Nephron progenitor cell (in vitro differentiated cells): ENCODE measurements at regions not wholly inside any gene's neighbourhood (a gene's known extent, or its start where the extent isn't known, plus 50 kb on each side); places are given as distances from the start of the nearest gene placed in this dataset.

ENCODE experiments used
- DNase-seq: peaks from one replicate; pipeline ENCODE4 v3.0.0; 2021
- H3K27ac Mint-ChIP-seq: 2 replicates; pipeline ENCODE4 v1.8.0; 2021; ENCODE audit warnings: mild to moderate bottlenecking, moderate library complexity, mixed read lengths
- H3K27me3 Mint-ChIP-seq: 2 replicates; pipeline ENCODE4 v1.8.0; 2021; ENCODE audit warnings: mild to moderate bottlenecking, low read depth, mixed read lengths; ENCODE audit not compliant: poor library complexity
- H3K36me3 Mint-ChIP-seq: 2 replicates; pipeline ENCODE4 v1.8.0; 2021; ENCODE audit warnings: low read depth, mixed read lengths
- H3K4me1 Mint-ChIP-seq: 2 replicates; pipeline ENCODE4 v1.8.0; 2021; ENCODE audit warnings: mixed read lengths
- H3K4me3 Mint-ChIP-seq: 2 replicates; pipeline ENCODE4 v1.8.0; 2021; ENCODE audit warnings: mild to moderate bottlenecking, moderate library complexity, mixed read lengths
- H3K9me3 Mint-ChIP-seq: 2 replicates; pipeline ENCODE4 v1.8.0; 2021; ENCODE audit warnings: mild to moderate bottlenecking, moderate library complexity, mixed read lengths
- TF ChIP-seq, protein P1 (sequence below): fragments of 200-600 bp; sonication (generic); IDR thresholded peaks from 2 replicates; pipeline ENCODE4 v1.5.0; 2021; ENCODE audit warnings: antibody characterized with exemption

DNA sequence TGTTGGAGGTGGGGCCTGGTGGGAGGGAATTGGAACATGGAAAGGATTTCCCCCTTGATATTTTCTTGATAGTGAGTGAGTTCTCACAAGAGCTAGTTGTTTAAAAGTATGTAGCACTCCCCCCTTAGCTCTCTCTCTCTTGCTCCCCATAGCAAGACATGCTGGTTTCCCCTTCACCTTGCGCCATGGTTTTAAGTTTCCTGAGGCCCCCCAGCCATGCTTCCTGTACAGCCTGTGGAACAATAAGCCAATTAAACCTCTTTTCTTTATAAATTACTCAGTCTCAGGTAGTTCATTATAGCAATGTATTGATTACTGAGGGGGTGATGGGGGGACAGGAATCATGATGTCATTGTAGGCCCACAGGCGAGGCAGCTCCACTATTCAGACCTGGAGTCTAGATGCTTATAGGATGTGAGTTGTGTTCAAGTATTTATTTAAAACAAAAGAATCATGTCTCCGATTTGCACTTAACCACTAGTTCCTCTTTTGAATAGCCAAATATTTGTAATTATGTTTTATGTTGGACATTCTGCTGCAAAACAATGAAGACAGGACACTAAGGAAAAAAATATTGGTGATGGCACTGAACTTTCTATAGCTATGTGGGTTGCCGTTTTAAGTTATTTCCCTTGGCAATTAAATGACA, 156.6 kb downstream of the TMEM38B start:
- H3K27me3 Mint-ChIP-seq: peaks cover 6% of the 10 kb centered on the region
- H3K9me3 Mint-ChIP-seq: no peaks in the 10 kb centered on the region
- no peak overlapping the region for H3K27ac Mint-ChIP-seq
- TF ChIP-seq, protein P1, sequence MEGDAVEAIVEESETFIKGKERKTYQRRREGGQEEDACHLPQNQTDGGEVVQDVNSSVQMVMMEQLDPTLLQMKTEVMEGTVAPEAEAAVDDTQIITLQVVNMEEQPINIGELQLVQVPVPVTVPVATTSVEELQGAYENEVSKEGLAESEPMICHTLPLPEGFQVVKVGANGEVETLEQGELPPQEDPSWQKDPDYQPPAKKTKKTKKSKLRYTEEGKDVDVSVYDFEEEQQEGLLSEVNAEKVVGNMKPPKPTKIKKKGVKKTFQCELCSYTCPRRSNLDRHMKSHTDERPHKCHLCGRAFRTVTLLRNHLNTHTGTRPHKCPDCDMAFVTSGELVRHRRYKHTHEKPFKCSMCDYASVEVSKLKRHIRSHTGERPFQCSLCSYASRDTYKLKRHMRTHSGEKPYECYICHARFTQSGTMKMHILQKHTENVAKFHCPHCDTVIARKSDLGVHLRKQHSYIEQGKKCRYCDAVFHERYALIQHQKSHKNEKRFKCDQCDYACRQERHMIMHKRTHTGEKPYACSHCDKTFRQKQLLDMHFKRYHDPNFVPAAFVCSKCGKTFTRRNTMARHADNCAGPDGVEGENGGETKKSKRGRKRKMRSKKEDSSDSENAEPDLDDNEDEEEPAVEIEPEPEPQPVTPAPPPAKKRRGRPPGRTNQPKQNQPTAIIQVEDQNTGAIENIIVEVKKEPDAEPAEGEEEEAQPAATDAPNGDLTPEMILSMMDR: no peak
- H3K4me1 Mint-ChIP-seq: no peaks in the 10 kb centered on the region
- no peak for DNase-seq
- no peak overlapping the region for H3K4me3 Mint-ChIP-seq
- no peaks in the 10 kb centered on the region for H3K36me3 Mint-ChIP-seq

DNA sequence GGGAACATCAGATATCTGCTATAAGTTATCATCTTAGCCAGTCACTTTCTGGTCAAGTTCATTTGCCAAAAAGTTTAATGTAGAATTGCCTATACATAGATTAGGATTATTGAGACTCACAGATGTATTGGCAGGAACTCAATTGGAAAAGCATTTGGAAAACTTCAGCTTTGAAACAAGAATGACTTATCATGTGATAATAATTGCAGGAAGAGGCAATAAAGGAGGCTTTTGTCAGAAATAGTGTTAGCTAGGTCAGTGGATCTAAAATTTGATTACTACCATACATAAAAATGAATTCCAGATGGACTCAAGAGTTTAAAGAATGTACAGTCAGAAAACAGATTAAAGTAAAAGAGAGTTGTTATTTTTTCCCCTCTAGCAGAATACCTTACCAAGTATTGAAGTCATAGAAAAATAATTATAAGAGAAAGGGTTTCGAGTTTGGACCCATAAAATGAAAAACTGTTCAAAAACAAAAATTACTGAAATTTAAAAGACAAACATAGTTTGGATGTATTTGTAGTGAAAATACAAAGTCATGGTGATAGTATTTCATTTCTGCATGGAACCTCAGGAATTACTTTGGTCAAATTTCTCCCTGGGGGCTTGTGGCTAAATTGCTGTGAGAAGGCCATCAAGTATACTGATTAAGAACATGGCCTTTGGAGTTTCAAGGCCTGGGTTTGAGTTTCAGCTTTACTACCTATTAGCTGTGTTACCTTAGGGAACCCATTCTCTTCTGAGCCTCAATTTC, 159.9 kb downstream of the TMEM38B start:
- H3K4me1 Mint-ChIP-seq: no peaks in the 10 kb centered on the region
- H3K9me3 Mint-ChIP-seq: no peaks in the 10 kb centered on the region
- no peaks in the 10 kb centered on the region for H3K36me3 Mint-ChIP-seq
- no peak for DNase-seq
- H3K4me3 Mint-ChIP-seq: no peak overlapping the region
- peaks cover 11% of the 10 kb centered on the region for H3K27me3 Mint-ChIP-seq
- TF ChIP-seq, protein P1: no peak
- H3K27ac Mint-ChIP-seq: no peak overlapping the region

DNA sequence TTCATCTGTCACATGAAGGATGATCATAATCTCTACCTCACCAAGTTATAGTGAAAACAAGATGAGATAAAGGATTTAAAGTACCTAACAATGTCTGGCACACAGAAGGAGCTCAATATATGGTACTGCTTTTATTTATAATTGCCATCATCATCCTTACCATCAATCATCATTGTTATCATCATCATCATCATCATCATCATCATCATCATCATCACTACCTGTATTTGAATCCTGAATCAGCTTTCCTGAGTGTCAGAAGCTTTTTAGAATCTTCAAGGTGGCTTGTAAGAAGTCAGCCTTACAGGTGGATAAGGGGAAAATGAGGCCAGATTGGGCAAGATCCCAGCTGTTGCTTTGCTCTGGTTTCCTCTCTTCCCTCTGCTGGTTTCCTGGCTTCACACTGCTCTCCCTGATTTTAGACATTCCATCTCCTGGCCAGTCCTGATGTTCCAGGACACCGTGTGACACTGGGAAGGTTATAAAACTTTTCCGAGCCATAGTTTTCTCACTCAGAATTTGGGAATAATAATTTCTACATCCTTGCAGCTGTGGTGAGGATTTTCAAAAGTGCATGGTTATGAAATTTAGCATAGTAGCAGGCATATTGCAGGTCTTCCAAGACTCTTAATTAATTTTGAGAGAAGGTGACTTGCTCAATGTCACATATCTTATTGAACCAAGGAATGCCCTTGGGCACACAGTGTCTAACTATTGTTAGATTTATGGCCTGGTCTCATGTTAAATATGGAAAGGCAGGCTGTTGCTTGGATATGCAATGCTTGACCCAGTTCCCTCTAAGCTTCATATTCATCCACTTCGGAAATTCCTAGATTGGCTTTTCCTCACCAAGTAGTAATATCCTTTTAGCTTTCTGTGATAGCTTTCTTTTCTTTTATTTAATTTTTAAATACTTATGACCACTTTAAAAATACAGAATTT, 160.7 kb downstream of the TMEM38B start:
- Mint-ChIP-seq H3K36me3 (no peaks in the 10 kb centered on the region), H3K9me3 (no peaks in the 10 kb centered on the region), H3K4me1 (no peaks in the 10 kb centered on the region), H3K27ac (no peak overlapping the region), H3K27me3 (peaks cover 13% of the 10 kb centered on the region), H3K4me3 (no peak overlapping the region)
- TF ChIP-seq, protein P1: no peak
- no peak for DNase-seq

DNA sequence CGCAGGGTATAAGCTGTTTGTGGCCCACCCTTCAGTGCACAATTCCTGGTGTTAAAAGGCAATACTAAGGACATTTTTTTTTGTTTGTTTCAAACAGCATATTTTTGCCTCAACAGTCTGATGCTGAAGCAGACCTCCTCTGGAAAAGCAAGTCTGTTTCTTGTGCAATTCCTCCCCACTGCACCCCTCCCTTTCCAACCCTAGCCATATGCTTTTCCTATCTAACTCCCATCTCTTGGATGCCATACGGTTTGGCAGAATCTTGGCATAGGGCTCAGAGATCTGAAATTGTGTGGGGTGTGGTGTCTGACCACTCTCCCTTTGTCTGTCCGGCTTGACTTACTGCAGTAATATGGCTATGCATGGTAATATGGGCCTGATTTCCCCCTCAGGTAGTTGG, 161.6 kb downstream of the TMEM38B start:
- TF ChIP-seq, protein P1: no peak
- Mint-ChIP-seq H3K4me3 (no peak overlapping the region), H3K27me3 (peaks cover 17% of the 10 kb centered on the region), H3K4me1 (no peaks in the 10 kb centered on the region), H3K36me3 (no peaks in the 10 kb centered on the region), H3K27ac (no peak overlapping the region), H3K9me3 (no peaks in the 10 kb centered on the region)
- no peak for DNase-seq

DNA sequence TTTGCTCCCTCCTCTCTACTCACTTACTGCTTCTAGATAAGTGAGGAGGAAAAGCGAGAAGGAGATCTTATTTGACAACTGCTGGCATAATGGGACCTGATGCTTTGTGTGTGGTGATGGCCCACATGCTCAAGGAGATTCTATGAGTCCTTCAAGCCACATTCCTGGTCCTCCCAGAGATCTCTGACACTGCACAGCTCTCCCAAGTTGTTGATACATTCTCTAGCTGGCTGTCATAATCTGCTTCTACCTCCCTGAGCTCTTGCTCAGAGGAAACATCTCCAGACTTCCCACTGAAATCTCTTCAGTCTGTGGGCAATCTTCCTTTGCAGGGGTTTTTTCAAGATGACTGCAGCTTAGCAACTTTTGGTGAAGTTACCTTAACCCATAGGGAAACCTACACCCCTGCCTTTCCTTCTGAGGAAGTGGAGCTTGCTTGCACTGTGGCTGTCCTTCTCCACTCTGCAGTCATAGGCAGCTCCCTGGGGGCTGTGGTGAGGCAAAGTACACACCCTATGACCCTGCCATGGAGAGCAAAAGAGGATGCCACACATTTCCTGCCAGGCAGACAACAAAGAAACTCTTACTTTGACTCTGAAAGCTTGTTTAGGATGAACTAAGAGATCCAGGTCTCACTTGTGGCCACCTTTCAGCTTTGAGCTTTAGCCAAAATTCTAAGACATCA, 163.8 kb downstream of the TMEM38B start:
- TF ChIP-seq, protein P1: no peak
- no peak overlapping the region for H3K4me3 Mint-ChIP-seq
- H3K27me3 Mint-ChIP-seq: peaks cover 20% of the 10 kb centered on the region
- H3K9me3 Mint-ChIP-seq: no peaks in the 10 kb centered on the region
- DNase-seq: no peak
- H3K4me1 Mint-ChIP-seq: no peaks in the 10 kb centered on the region
- no peak overlapping the region for H3K27ac Mint-ChIP-seq
- H3K36me3 Mint-ChIP-seq: no peaks in the 10 kb centered on the region
